Loucy (cell line): ENCODE measurements at regions not wholly inside any gene's neighbourhood (a gene's known extent, or its start where the extent isn't known, plus 50 kb on each side); places are given as distances from the start of the nearest gene placed in this dataset.

Source experiments
- CTCF ChIP-seq: fragments of 200-600 bp; sonication (generic); conservative IDR thresholded peaks from 2 replicates; pipeline ENCODE4 v1.5.1; 2014; ENCODE audit warnings: mild to moderate bottlenecking, antibody characterized with exemption, low read length
- EZH2phosphoT487 ChIP-seq: fragments of 200-600 bp; IDR thresholded peaks from 2 replicates; pipeline ENCODE4 v1.6.1; 2018; ENCODE audit warnings: antibody characterized with exemption, mild to moderate bottlenecking, moderate library complexity, borderline replicate concordance

DNA sequence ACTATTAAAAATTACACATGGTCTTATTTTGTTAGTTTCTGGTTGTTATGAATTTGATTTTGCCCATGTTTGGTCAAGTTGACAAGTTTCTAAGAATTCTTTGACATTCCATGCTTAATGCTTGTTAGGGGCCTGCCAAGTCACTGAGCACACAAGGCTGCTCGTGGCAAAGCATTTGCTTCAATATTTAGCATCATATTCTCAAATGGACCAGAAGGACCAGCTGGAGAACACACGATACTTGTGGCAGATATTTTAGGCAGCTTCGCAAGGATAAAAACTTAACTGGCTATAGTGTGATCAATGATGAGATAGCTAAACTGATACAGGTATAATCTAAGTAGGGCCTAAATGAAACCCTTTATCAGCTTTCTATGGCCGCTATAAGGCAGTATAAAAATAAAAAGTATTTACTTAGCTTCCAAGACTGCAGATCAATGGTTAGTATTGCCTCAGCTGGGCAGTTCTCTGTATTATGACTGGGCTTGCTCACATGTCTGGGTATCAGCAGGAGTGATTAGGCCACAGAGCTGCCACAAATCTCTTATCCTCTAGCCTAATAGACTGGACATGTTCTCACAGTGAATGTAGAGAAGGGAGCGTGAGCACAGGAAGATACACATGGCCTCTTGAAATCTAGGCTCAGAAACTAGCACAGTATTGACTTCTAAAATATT, 155.9 kb upstream of the SPRY2 start:
- TF ChIP-seq CTCF, result no peak
- TF ChIP-seq EZH2phosphoT487, result no peak
